ENCODE measurements at regions not wholly inside any gene's neighbourhood (a gene's known extent, or its start where the extent isn't known, plus 50 kb on each side); places are given as distances from the start of the nearest gene placed in this dataset.
A peak's percentile ranks its signal among the peaks of the same experiment; 100 is the strongest.

DNA sequence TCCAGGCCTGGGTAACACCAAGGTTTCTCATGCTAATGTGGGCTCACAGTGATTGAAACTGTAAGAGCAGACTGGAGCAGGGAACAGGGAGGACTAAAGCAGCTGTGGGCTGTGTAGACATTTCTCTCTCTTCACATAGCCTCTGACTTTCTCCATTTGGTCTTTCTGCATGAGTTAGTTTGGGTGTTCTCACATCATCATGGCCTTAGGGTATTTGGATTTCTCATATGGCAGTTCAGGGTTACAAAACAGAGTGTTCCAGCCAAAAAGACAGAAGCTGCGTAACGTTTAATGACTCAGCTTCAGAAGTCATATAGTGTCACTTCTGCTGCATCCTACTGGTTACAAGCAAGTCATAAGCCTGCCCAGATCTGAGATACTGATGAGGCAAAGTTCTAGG lies 52.0 kb upstream of the OSBPL8 start:
- intact Hi-C loops (cut with DNase I), result no loop called here
- DNase-seq (ENCODE audit: missing footprints), result no peak
- peak; percentile 48 for ATAC-seq

DNA sequence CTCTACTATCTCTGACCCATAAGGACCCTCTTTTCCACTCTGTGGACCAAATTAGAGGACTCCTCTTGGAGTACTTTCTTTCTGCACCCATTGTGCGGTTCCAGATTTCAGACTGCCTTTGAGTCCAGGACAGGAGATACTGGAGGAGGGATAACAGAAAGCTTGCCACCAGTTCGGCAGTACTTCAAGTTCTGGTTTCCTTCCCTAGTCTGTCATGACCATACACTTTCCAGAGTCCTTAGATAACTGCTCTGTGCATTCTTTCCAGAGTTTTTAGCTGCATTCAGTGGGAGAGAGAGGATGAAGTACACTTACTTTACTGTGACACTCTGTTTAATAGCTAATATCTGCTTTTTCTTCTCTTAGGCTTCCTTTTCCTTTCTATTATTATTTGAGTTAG lies 54.8 kb upstream of the OSBPL8 start:
- no peak for DNase-seq (ENCODE audit: missing footprints)
- ATAC-seq, result peak; percentile 50
- intact Hi-C loops (cut with DNase I), result no loop called here

DNA sequence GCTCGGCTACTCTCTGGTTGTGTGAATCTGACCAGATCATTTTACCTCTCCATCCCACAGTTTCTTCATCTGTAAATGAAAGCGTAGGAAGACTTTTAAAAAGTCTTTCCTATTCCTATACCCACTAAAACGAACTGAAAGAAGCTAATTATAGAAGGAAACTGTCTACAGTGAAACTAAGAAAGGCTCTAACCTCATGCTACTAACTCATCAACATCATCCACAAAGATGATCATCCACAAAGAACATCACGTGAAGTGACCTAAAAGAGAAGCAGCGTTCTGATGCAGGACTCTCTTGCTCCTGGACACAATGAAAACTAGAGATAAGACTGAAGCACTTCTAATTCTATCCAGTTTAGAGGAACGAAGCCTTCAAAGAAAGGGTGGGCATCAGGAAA lies 58.5 kb upstream of the OSBPL8 start:
- intact Hi-C loops (cut with DNase I), result no loop called here

DNA sequence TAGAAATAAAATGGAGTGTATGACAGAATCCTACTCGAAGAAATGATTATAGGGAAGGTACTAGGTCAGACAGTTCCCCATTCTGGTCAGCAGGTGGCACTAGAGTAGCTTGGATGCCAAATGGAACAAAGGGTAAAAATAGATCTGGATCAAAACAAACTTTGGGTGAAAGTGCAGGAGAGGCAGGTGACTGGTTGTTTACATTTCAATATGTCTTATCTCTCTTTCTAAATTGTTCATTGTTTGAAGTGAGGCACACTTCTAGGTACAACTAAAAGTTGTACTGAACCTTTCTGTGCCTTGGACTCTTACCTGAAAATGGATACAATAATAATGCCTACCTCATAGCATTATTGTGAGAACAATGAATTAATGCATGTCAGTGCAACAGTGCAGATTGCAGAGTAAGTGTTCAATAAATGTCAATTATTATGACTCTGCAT lies 62.0 kb upstream of the OSBPL8 start:
- peak; percentile 71 for DNase-seq (ENCODE audit: missing footprints)
- intact Hi-C loops (cut with DNase I), result loop anchor here (1.0 to 5.0 kb wide), 3 partner anchors 170 to 389 kb away; no protein-coding TSS in a partner anchor
- ATAC-seq, result peak; percentile 79

More for the DNA sequence above, 58.5 kb upstream of the OSBPL8 start:
- ATAC-seq (no peak), DNase-seq (ENCODE audit: missing footprints) (no peak)

DNA sequence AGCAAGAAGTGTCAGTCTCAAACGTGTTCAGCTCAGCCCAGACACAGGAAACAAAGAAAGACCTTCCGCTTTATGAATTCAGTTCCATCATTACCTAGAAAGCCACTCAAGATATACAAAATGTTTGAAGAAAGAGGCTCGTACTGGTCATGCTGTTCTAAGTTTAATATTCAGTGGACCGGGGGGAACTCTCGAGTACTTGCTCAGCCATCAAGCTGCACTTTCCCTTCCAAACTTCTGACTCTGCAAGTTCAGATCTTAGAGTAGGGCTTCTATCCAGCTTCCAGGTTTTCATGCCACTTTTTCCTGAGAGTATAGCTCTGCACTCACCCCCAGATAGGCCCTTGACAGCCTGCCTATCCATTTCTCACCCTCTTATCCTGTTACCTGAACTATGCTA lies 62.8 kb upstream of the OSBPL8 start:
- no peak for DNase-seq (ENCODE audit: missing footprints)
- ATAC-seq, result no peak
- intact Hi-C loops (cut with DNase I), result loop anchor here (5.0 kb wide), 1 partner anchor 305 kb away; no protein-coding TSS in a partner anchor

DNA sequence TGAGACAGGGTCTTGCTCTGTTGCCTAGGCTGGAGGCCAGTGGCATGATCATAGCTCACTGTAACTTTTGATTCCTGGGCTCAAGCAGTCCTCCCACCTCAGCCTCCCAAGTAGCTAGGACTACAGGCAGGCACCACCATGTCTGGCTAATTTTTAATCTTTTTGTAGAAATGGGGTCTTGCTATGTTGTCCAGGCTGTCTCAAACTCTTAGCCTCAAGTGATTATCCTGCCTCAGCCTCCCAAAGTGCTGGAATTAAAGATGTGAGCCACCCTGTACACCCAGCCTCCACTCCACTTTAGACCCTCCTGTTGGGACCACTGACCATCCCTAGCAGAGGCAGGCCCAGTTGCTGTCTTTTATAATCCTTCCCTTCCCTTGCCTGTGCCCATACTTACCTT lies 63.3 kb upstream of the OSBPL8 start:
- intact Hi-C loops (cut with DNase I), result loop anchor here (5.0 kb wide), 1 partner anchor 304 kb away; no protein-coding TSS in a partner anchor
- ATAC-seq, result no peak
- no peak for DNase-seq (ENCODE audit: missing footprints)

DNA sequence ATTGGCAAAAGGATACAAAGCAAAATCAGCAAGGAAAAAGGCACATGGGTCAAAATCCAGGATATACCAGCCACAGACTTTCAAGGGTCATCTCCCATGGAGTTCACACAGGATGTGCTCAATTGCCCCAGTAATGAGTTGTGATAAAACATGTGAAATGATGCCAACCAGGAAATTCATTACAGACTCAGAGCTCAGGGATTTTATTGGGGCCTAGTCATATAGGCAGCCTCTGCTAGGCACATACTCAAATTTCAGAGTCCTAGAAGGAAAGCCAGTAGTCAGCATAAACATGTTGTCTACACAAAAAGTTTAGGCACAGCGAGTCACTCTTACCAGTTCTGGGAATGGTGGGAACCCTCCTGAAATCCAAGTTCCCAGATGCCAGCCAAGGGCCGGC lies 64.4 kb upstream of the OSBPL8 start:
- intact Hi-C loops (cut with DNase I), result loop anchor here (5.0 kb wide), 1 partner anchor 303 kb away; no protein-coding TSS in a partner anchor
- no peak for ATAC-seq

DNA sequence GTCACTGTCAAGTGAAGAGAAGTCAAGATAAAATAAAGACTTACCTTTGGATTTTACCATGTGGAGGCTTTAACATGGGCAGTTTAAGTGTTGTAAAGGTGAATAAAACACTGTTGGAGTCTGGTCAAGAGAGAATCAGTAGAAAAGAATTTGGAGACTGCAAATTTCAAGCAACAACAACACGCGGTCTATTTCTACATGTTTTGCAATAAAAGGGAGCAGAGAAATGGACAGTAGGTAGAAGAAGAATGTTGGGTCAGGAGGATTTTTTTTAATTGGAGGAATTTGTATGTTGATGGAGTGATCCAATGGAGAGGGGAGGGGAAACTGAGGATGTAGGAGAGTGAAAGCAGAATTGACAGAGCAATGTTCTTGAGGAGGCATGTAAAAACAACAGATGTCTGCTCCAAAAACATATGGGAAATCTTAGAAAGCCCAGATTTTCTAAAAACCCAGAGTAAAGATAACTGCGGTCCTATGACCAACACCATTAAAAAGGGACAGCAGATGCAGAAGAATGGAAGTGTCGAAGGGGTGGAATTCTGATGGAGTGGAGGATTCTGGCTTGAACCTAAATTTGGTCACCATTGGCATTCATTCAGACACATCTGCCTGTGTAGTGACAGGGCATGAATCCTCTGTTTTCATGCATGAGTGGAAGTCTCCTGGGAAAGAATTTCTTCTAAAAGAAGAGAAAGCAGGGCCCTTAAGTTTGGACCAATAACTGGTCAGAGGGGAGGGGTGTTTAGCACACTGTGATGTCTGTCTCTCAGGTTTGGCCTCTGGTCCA lies 68.0 kb upstream of the OSBPL8 start:
- DNase-seq (ENCODE audit: missing footprints) (no peak), ATAC-seq (no peak)
- intact Hi-C loops (cut with DNase I), result no loop called here

More for the DNA sequence above, 64.4 kb upstream of the OSBPL8 start:
- DNase-seq (ENCODE audit: missing footprints), result no peak

DNA sequence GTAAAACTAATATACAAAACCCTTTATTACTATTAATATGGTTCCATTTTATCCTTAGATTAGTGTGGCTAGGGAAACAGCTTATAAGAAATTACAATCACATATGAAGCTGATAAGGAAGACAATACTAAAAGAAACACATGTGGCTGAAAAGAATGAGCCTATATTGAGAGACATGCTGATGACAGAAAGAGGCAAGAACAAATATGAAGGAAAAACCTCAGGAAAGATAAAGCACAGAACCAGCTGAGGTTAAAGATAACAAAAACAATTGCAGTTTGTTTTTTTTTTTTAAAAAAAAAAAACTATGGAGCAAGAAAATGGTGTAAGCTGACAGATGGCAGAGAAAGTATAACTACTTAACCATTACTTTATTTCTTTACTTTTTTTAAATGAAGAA lies 69.2 kb upstream of the OSBPL8 start:
- no peak for DNase-seq (ENCODE audit: missing footprints)
- no peak for ATAC-seq
- intact Hi-C loops (cut with DNase I), result no loop called here

DNA sequence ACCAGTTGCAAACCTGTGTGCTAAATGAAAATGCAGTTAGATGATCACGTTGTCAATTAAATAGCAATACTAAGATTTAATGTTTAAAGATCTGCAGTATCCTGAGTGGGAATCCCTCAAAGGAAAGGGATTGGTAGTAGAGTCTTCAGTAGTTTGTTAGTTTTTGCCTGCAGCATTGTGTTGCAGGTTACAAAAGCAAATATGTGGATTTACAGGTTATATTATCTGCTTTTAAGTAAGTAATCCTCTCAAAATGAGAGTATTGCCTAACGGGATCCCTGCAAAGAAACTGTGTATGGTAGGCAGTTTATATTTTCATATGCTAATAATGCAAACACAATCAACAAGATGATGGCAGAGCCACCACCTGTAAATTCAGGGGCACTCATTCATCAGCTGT lies 72.2 kb upstream of the OSBPL8 start:
- ATAC-seq (no peak), DNase-seq (ENCODE audit: missing footprints) (no peak)
- intact Hi-C loops (cut with DNase I), result loop anchor here (5.0 kb wide), 1 partner anchor 36 kb away; no protein-coding TSS in a partner anchor

DNA sequence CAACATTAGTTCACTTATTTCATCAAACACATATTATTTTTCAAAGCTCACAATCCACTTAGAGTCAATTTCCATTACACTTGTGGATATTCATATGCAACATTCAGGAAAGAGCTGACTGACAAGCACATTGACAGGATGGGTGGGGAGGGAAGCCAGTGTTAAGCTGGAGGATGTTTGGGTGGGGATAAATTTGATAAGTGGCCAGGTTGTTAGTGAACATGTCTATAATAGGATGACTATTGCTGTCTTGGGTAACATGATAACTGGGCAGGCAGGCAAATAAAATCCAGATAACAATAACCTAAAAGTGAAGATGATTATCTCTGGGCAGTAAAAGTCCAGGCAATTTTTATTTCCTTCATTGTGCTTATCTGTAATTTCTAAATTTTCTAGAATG lies 73.8 kb upstream of the OSBPL8 start:
- DNase-seq (ENCODE audit: missing footprints) (no peak), ATAC-seq (no peak)
- intact Hi-C loops (cut with DNase I), result loop anchor here (5.0 kb wide), 1 partner anchor 34 kb away; no protein-coding TSS in a partner anchor

DNA sequence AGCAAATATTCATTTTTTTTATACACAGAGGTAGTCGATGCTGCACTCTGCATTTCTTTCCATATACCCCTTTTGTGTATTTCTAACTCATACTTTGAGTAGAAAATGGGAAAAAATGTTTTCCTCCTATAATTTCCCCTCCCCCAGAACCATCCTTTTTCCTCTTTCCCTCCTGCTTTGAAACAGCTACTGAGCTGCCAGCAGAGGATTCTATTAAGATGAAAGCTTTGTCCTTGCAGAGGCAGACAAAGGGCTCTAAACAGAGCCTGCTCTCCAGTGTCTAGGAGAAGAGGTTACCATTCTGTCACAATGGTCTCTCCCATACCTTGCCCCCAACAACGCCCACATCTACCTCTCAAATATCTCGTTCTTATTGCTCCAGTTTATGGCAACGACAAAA lies 74.6 kb upstream of the OSBPL8 start:
- no peak for ATAC-seq
- no peak for DNase-seq (ENCODE audit: missing footprints)
- intact Hi-C loops (cut with DNase I), result loop anchor here (5.0 kb wide), 1 partner anchor 33 kb away; no protein-coding TSS in a partner anchor

DNA sequence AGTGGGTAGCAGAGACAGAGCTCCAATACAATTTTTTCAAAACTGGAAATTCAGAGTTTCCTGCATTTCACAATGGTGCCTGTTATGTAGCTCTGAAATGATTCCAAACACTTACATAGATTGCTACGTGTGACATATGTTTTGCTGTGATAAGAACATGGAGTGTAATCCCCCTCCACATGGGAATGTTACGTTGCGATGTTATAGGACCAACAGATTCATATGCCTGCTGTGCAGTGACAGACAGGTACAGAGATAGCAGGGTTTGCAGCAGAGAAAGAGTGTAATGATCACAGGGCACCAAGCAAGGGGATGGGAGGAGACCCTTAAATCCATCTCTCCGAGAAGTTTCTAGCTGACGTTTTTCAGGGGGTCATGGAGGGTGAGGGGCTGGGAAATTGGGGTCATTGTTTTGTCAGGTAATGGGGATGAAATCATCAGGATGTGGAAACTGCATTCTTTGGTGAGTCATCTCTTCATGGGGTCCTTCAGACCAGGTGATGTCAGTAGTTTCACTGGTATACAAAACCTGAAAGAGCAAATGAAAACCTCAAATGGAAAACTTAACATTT lies 76.6 kb upstream of the OSBPL8 start:
- intact Hi-C loops (cut with DNase I), result no loop called here
- no peak for DNase-seq (ENCODE audit: missing footprints)

DNA sequence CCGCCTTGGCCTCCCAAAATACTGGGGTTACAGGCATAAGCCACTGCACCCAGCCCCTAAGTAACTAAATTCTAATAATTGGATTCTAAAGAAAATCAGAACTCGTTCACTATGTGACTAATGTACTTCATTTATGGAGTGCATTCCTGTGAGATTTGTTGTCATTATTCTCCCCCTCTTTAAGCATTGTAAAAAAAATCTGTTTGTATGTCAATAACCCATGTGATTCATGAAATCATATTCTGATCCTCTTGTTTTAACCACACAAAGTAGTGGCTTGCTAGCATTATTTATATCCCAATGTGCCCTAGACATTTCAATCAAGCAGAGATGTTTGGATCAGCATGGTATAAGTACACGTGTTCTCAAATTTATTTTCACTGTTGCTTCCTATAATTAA lies 78.2 kb upstream of the OSBPL8 start:
- DNase-seq (ENCODE audit: missing footprints) (no peak), ATAC-seq (no peak)
- intact Hi-C loops (cut with DNase I), result no loop called here

More for the DNA sequence above, 76.6 kb upstream of the OSBPL8 start:
- ATAC-seq, result no peak

DNA sequence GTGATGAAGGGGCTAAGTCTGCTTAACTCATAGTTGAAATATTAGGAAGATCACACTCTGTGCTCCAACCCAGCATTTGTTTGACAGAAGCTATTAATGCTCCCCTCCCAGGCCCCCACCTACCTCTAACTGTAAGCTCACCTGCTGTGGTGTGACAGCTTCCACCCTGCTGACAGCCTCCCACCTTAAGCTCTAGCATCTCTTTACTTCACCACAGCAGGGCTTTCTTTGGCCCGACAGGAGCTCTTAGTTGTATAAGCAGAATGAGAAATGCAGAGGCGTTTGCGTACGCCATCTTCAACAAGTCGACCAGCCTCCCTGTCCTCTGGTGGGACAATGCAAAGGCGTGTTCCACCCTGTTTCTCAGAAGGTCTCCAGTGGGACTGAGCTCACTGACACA lies 80.1 kb upstream of the OSBPL8 start:
- DNase-seq (ENCODE audit: missing footprints), result no peak
- ATAC-seq, result no peak
- intact Hi-C loops (cut with DNase I), result no loop called here

DNA sequence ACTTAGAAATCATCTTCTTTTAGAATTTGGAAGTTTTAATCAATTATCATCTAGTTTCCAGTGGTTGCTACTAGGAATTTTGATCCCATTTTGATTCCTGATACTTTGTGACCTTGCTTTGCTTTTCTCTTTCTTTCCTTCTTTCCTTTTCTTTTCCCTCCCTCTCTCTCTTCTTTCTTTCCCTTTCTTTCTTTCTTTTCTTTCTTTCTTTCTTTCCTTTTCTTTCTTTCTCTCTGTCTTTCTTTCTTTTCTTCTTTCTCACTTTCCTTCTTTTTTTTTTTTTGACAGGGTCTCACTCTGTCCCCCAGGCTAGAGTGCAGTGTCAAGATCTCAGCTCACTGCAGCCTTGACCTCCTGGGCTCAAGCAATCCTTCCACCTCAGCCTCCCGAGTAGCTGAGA lies 81.5 kb upstream of the OSBPL8 start:
- ATAC-seq, result no peak
- intact Hi-C loops (cut with DNase I), result no loop called here
- no peak for DNase-seq (ENCODE audit: missing footprints)

DNA sequence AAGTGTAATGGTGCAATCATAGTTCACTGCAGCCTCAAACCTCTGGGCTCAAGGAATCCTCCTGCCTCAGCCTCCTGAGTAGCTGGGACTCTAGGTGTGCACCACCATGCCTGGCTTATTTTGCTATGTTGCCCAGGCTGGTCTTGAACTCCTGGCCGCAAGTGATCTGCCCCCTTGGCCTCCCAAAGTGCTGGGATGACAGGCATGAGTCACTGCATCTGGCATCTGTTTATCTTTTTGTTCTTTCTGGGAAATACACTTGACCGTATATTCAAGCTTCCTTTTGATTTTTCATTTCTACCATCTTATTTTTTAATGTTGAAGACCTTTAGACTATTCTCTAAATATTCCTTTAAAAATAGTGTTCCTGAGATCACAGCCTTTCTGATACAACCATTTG lies 82.4 kb upstream of the OSBPL8 start:
- ATAC-seq, result no peak
- DNase-seq (ENCODE audit: missing footprints), result no peak
- intact Hi-C loops (cut with DNase I), result no loop called here

DNA sequence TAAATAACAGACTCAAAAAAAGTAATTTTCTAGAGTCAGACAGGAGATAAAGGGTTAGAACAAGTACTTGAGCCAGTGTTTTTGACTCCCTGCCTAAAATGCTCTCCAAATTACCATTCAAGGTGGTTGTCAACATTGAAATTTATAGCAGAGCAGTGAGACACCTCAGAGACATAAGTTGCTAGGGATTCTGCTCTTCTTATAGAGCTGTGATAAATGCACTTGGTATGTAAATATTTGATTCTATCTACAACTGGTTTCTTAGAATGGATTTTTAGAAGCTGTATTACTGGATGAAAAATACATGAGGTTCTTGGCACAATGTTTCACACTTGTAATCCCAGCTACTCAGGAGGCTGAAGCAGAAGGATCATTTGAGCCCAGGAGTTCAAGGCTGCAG lies 83.9 kb upstream of the OSBPL8 start:
- DNase-seq (ENCODE audit: missing footprints), result no peak
- intact Hi-C loops (cut with DNase I), result no loop called here

DNA sequence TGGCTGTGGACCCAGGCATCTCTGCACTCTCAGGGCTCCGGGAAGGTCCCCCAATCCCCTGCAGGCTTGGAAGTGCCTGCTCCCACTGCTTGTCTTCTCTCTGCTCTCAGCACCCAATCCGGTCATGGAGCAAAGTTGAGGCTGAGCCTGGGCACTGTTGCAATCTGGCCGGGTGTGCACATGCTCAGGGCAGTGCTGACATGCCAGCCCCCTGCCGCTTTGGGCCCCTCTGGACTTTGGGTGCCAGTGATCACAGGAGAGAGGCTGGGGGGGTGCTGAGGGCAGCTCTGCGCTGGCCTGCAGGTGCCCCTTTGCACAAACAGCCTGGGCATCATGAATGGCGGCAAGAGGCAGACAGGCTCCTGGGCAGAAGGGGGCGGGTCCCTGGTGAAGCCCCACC lies 85.4 kb upstream of the OSBPL8 start:
- ATAC-seq, result no peak
- no peak for DNase-seq (ENCODE audit: missing footprints)
- intact Hi-C loops (cut with DNase I), result no loop called here

More for the DNA sequence above, 83.9 kb upstream of the OSBPL8 start:
- ATAC-seq, result no peak

DNA sequence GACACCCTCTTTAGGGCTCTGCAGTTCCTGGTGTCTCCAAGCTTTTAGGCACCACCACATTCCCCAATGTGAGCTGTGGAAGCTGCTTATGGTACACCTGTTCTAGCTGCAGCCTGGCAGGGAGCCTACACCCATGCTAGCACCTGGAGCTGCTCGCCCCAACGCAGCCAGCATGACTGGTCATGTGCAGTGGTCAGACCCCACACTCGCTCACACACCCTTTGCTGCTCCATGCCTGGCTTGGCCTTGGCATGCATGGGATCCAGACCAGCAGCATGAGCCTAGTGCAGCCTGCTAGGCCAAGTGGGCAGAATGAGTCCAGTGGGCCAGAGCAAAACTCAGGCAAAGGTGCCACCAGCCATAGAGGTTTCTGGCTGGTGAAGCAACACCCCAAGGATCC lies 86.4 kb upstream of the OSBPL8 start:
- DNase-seq (ENCODE audit: missing footprints), result peak; percentile 60
- no peak for ATAC-seq
- intact Hi-C loops (cut with DNase I), result no loop called here
